Stimulated activated CD4-positive, alpha-beta T cell treated with anti-CD3 and anti-CD28 coated beads, Interleukin-1b, Interleukin-23, amount 100 ng/mL, for 4 hours (primary cell): ENCODE measurements at regions not wholly inside any gene's neighbourhood (a gene's known extent, or its start where the extent isn't known, plus 50 kb on each side); places are given as distances from the start of the nearest gene placed in this dataset.

Experiments used
- DNase-seq, 2 donors: peaks; one replicate each; pipeline ENCODE4 v3.0.0-alpha.2; 2020; ENCODE audit warnings: low read depth in 2 of 2

DNA sequence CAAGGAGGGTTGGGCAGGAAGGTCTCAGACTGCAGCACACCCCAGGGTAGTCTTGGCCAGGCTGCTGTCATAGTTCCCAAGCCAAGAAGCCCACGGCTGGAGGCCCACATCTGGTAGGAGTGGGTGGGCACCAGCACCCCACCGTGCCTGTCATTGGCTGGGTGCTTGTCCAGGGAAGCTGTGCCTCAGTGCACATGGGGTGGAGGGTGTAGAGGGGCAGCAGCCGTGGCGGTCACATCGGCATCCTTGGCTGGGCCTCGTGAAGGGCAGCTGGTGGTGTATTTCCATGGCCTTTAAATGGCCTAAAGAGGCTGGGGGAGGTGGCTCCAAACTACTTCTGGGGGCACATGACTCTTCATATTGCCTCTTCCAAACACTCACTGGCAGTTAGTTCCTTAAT lies 119.6 kb upstream of the USP24 start:
- no peak for DNase-seq

DNA sequence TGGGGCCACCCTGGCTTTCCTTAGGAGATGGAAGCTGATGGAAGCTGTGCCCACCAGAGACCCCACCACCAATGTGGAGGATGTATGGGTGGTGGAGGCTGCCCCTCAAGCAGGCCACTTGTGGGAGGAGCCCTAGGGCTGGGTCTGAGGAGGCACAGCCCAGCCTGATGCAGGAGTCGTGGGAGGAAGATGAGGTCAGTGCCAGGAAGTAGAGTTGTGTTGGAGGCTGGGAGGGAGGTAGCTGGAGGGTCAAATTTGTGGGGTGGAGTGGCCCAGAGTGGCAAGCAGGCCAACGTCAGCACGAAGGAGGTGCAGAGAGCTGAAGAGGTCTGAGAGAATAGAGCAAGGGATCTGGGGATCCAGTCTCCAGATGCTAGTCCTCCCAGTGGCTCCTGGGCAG lies 119.0 kb upstream of the USP24 start:
- no peak for DNase-seq

DNA sequence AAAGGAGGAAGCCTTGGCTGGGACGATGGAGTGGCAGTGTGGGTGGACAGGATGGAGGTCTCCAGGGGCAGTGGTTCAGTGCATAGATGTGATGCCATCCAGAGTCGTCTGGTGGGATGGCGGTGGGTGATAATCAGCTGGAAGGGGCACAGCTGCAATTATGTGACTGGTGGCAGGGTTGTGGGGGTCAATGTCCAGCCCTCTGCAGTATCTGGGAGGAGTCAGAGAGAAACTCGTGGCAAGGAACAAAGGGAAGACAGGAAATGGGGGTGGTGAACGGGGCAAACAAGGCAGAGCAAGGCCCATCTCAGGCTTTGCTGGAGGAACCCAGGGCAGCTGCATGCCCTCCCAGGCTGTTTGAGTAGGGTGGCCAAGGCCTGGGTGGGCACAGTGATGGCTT lies 118.3 kb upstream of the USP24 start:
- no peak for DNase-seq

DNA sequence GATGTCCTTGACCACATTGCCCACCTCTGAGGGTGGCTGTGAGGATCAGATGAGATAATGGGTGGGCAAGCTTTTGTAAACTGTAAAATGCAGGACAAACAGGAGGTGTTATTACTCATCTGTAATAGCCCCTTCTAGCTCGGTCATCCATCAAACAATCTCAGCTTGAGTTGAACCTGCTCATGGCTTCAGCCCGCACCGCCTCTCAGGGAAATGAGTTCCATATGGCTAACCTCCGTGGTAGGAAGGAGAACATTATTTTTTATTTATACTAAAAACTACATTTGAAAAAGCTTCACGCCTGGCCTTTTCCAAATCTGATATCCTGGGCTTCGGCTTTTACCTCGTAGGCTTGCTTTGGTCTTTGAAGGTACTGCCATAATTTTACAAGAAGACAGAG lies 116.2 kb upstream of the USP24 start:
- no peak for DNase-seq

DNA sequence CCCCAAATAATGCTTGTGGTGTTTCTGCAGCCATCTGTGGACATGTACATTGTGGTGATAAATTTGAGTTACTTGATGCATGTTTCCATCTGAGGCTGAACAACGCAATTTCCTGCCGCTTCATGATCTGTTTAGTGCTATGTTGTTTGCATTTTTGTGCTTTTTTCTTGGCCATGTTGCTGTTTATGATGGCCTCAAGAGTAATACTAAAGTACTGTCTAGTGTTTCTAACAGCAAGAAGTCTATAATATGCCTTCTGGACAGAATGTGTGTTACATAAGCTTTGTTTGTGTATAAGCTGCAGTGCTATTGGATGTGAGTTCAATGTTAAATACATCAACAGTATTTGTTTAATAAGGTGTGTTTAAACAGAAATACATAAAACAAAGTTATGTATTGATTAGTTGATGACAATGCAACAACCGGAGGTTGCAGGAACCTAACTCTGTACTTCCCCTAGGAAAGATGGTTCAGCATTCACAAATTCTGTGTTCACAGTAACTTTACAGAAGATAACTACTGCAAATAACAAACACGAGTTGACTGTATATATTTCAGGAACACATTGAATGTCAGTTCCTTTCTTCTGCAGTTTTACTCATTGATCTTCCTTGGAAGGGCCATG lies 114.8 kb upstream of the USP24 start:
- DNase-seq = no peak

DNA sequence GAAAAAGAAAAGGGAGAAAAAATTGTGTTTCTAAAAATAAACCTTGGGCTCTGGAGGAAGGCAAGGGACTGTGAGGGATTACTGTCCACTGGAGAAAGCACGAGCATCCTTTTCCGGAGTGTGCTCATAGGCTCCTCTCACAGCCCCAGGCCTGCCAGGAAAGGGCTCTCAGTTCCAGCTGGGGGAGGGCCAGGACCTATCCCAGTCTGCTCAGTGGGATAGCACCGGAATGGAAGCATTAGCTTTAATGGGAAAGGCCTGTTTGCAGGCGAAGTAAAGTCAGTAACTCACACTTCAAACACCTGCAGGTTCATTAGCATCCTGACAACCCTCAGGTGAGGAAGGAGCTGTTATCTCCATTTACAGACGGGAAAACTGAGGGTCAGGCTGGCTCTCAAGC lies 113.9 kb upstream of the USP24 start:
- no peak for DNase-seq

DNA sequence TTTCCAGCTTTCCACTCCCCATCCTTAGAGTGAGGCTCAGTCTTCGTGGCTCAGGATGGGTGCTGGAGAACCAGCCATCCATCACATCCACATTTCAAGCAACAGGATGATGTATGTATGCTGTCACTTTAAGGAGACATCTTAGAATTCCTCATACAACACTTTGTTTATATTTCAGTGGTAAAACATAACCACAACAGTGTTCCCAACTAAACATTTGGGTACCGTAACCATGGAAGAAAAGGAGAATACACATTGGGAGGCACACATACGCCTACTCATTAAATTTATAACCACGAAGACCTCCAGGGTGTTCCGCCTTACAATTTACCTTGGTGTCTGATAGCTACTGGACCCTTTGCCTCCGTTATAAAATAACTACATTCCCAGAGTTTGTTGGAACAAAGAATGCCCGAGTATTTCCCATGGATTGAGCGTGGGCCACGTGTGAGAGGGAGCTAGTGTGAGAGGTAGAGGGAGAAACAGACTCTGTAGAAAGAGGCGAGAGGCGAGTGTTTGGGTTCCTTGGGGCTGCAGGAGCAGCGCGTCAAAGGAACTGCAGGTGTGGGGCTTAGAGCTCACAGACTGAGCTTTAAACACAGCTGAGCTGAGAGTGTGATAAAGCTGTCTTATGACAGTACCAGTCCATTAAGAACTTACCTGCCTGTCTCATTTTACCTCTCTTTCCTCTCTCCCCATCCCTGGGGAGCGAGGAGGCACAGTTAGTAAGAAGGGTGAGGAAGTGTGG lies 111.5 kb upstream of the USP24 start:
- no peak for DNase-seq

DNA sequence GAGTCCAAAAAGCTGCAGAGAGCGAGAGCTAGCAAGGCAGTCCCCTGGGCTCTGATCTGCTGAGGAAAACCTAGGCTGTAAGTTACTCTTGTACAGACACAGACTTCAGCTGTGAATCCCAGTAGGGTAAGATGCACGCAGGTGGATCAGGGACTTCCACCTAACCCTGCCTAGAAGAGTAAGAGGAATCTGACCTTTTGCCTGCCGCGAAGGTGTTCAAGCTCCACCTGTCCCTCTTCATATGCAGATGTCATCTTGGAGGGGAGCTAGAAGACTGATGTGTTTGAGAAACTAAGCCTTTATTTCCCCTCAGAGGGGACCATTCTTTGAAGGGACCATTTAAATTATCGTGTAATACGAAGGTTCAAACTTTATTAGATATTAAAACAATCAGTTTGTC lies 108.6 kb upstream of the USP24 start:
- DNase-seq = no peak

DNA sequence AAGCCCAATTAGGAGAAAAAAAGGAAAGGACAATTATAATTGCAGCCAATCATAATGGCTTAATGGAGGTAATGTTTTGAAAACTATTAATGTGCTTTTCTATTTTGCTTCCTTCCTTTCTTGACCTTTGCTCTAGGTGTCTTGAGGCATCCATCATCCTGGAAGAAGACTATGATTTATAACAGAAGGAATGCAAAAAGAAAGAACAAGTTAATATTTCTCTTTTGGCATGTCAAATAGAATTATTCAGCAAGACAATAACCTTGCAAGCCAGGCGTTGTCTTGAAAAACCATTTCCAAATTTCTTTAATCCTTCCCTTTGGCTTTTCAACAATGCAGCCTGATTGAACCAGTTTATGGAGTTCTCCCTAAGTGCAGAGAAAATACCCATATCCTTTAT lies 107.7 kb upstream of the USP24 start:
- DNase-seq = no peak

DNA sequence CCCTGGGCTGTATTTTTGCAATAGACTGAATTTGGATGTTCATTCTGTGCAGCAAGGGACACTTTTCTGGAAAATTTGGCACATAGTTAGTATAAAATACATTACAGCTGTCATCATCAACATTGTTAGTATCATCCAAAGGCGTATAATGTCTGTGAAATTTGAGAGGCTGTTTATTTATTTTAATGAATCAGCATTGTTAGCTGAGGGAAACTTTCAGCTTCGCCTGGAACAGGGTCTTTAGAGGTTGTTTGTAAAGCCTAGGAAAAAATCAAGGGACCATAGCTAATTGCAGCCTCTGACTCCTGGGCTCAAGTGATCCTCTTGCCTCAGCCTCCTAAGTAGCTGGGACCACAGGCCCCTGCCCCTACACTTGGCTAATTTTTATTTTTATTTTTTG lies 106.8 kb upstream of the USP24 start:
- DNase-seq = no peak

DNA sequence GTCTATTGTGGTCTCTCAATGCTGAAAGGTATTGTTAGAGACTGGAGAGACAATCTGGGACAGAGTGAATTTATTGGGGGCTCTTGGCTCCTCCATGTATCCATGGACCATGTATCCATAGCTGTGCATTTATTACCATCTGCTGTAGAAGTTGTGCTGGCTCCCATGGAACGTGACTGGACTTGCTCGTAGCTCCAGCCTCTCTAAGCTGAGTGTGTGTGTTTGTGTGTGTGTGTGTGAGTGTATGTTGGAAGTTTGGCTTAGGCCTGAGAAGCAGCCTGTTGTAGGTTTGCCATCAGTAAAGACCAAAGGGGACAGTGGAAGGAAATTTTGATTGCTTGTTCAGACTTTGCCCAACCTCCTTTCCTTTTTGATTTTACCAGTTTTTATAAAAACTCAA lies 105.7 kb upstream of the USP24 start:
- DNase-seq = no peak

DNA sequence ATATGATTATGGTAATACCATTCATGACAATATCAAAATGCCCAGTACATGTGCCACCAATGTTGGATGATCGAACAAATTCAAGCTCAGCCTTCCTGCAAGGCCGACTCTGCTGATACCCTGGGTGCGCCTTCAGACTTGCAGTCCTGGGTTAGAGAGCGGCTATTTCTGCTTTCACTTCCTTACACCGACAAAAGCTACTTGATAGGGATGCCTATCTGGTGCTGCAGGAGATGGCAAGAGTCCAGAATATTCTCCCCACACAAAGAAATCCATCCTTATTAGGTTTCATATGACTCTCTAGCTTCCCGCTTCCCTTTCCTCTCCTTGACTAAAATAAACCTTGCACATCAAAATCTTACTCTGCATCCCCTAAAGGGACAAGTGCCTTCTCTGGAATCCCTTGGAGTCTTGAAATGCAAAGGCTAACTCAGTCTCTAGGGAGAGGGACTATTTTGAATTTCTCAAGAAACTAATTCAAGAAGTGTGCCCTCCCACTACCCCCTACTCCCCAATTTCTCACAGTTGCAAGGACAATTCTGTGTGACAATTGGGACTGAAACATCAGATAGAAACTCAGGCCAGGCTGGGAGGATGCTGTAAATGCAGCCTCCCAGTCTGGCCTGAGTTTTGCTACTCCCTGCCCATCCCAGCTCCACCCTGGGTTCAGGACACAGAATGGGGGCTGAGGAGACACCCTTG lies 103.1 kb upstream of the USP24 start:
- no peak for DNase-seq

DNA sequence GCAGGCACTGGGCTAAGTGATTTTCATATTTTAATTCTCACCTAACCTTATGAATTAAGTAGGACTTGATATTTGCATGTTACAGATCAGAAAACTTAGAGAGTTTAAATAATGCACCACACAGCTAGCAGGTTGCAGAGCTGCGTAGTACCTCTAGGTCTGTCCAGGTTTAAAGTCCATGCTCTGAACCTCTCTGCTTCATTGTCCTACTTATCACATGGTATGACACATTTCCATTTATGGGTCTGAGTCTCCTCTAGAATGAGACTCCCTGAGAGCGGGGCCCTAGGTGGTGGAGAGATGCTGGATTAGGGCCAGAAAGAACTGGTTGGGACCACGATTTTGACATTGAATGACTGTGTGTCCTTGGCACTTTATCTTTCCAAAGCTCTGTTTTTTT lies 102.5 kb upstream of the USP24 start:
- no peak for DNase-seq

DNA sequence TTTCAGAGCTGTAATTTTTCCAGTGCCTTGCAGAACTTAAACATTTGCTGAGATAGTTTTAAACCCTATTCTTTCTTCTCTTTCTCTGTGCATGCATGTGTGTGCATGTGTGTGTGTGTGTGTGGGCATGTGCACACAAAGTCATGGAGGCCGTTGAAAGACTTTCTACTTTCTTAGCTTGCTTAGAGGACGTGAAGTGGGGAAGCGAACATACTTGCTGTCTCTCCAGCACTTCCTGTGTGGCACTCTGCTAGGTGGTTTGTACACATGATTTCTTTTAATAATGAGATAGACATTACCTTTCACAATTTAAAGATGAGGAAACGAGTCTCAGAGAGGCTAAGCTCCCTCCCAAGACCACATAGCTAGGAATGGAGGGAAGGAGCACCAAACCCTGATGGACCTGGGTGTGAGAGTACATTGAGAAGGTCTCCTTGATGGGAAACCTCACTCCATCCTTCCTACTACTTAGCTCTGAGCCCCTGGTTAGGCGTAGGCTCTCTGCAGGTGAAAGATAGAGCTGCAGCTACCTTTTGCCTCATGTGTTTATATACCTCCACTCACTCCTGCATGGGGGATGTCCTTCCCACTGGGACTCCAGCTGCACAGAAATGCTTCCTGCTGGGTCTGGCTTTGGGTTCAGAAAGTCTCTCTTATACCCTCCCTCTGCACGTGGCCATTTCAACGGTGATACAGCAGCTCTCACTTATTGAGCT lies 101.9 kb upstream of the USP24 start:
- no peak for DNase-seq

DNA sequence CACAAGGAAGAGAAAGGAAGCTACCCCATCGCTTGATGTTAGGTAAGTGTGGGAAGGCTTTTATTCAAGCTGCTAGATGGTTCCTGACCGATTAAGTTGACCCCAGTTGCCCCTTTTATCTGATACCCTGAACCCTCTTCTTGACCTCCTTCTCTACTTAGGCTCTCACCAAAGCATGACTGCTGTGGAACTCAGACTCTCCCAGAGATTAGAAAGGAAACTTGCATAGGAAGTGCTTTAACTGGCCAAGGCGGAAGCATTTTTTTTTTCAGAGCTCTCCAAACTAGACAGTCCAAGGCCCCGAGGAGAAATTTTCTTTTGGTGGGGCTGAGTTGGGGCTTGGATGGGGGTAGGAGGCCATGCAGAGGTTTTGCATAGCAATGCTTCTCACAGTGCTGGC lies 101.3 kb upstream of the USP24 start:
- no peak for DNase-seq

DNA sequence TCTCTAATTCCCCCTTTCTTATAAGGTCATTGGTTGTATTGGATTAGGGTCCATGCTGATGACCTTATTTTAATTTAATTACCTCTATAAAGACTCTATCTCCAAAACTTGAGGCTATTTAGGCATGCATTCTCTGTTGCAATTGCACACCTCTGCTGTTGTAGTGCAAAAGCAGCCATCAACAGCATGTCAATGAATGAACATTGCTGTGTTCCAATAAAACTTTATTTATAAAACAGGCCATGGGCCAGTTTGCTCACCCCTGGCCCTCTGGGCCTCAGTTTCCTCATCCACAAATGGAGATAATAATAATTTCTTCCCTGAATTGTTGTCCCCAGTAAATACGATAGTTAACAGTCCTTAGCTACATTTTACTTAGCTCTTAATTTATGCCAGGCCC lies 100.4 kb upstream of the USP24 start:
- DNase-seq = no peak

DNA sequence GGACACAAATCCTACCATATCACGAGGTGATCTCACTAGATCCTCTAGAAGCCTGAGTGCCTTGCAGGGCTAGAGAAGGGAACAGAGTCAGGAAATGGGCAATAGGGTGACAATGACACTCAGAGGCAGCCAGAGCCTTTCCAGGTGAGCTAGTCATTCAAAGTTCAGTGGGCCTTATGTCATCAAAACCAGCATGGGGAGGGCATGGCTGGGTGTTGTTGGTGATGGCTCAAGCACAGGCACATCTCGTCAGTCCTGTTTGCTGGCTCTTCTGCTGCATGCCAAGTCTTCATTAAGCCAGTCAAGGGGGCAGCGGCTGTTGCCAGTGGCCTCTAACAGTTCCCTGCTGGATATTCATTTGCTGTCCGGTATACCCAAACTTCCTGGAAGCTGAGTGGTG lies 99.6 kb upstream of the USP24 start:
- no peak for DNase-seq

DNA sequence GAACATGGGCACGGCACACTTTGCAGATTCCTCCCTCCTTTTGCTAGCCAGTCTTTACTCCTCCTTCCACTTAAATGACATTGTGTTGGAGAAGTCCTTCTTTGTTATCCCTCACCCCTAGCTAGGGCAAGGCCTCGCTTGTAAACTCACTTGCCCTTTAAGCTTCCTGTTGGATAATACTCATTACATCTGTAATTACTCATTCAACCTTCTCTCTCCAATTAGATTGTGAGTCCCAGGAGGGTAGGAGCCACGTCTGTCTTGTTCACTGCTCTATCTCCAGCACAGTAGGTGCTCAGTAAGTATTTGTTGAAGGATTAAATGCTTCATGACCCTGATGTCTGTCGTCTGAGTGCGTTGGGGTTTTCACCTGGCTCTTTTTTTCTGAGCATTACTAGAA lies 98.7 kb upstream of the USP24 start:
- no peak for DNase-seq

DNA sequence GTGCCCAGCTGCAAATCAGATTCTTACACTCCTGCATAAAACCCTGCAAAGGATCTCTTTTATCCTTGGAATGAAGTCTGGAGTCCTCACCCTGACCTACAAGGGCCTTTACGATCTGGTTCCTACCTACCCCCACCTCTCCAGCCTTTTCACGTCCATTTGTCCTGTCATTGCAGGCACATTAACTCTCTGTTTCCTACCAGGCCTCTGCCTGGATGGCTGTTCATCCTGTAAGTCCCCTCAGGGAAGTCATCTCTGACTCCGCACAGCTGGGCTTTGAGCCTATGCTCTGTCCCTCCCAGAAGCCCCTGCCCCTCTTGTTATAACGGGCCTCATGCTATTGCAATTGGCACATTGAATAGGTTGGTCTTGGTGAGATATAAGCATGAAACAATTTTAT lies 96.8 kb upstream of the USP24 start:
- no peak for DNase-seq

DNA sequence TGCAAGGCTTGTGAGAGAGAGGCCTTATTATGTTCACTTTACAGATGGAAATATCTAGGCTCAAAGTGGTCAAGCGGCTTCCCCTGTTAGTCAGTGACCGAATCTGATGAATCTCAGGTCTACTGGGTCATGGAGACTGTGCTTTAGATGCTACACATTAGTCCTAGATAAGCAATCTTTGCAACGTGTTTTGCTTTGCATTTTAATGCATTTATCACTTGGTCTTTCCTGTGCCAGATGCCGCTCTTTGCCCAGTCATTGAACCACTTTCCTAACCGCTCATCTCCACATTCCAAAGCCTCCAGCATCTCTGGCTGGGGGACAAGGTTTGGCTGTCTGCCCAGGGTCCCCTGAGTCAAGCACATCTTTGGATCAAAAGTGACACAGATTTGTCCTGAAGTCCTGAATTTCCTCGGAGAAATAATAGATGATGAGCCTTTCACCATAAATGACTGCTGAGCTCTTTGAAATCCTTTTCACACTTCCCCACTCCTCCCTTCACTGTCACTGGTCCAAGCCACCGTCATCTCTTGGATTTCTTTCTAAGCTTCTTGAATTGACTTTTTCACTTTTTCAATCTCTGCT lies 96.0 kb upstream of the USP24 start:
- DNase-seq = no peak

DNA sequence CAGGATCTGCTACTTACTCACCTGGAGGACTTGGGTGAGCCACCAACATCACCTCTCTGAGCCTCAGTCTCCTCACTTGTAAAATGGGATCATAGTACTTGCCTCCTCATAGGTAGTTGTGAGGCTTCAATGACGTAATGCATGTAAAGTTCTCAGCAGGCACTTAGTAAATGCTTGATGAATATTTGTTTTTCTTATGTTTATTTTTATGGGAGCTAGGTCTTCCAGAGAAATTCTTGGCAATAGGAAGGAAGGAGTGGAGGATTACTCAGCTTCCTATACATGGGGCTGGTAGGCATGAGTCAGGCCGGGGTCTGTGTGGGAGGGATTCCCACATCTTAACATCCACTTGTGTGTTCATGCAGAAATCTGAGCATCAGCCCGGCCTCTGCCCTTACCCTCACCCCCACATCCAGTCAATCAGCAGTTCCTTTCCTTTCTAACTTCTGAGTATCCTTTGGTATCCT lies 95.4 kb upstream of the USP24 start:
- no peak for DNase-seq
